Kidney epithelial cell (primary cell): ENCODE measurements at regions not wholly inside any gene's neighbourhood (a gene's known extent, or its start where the extent isn't known, plus 50 kb on each side); places are given as distances from the start of the nearest gene placed in this dataset.

Experiments
- DNase-seq: peaks from one replicate; pipeline ENCODE4 v3.0.0-alpha.2; 2010; ENCODE audit warnings: low read depth
- H3K27me3 ChIP-seq: 2 replicates; pipeline ENCODE4 v1.6.0; 2011; ENCODE audit warnings: low read length; ENCODE audit not compliant: control insufficient read depth, insufficient read depth
- H3K36me3 ChIP-seq: 2 replicates; pipeline ENCODE4 v1.5.1; 2011; ENCODE audit warnings: low read length; ENCODE audit not compliant: control insufficient read depth, insufficient read depth
- H3K4me3 ChIP-seq: 2 replicates; pipeline ENCODE4 v1.5.1; 2011; ENCODE audit warnings: low read depth, mild to moderate bottlenecking, control low read depth, low read length
- CTCF ChIP-seq: IDR thresholded peaks from 2 replicates; pipeline ENCODE4 v1.5.1; 2011; ENCODE audit warnings: mild to moderate bottlenecking, moderate library complexity, low read length, control low read depth, inconsistent platforms; ENCODE audit not compliant: insufficient read depth, poor library complexity, severe bottlenecking

- no peak overlapping the region for H3K4me3 ChIP-seq
- no peak for TF ChIP-seq CTCF
- no peaks in the 10 kb centered on the region for H3K36me3 ChIP-seq
- H3K27me3 ChIP-seq = no peaks in the 10 kb centered on the region
- no peak for DNase-seq
Observed at GRCh38 chr2:147718831-147719230, 126.0 kb upstream of the ACVR2A start.

GRCh38 chr2:147716906-147717305 lies 127.9 kb upstream of the ACVR2A start:
- Histone ChIP-seq H3K27me3 (no peaks in the 10 kb centered on the region), H3K36me3 (no peaks in the 10 kb centered on the region), H3K4me3 (no peak overlapping the region)
- DNase-seq = no peak
- TF ChIP-seq CTCF = no peak

- DNase-seq = no peak
- no peak overlapping the region for H3K4me3 ChIP-seq
- TF ChIP-seq CTCF = no peak
- H3K36me3 ChIP-seq = no peaks in the 10 kb centered on the region
- H3K27me3 ChIP-seq = no peaks in the 10 kb centered on the region
Observed at GRCh38 chr2:147715807-147716206, 129.0 kb upstream of the ACVR2A start.

- H3K4me3 ChIP-seq = no peak overlapping the region
- no peak for DNase-seq
- no peak for TF ChIP-seq CTCF
- H3K27me3 ChIP-seq = no peaks in the 10 kb centered on the region
- H3K36me3 ChIP-seq = no peaks in the 10 kb centered on the region
Observed at GRCh38 chr2:147714582-147714981, 130.2 kb upstream of the ACVR2A start.

GRCh38 chr2:147713349-147713748 lies 131.5 kb upstream of the ACVR2A start:
- Histone ChIP-seq H3K27me3 (no peaks in the 10 kb centered on the region), H3K36me3 (no peaks in the 10 kb centered on the region), H3K4me3 (no peak overlapping the region)
- DNase-seq = no peak
- TF ChIP-seq CTCF = no peak

GRCh38 chr2:147712051-147712450 lies 132.8 kb upstream of the ACVR2A start:
- TF ChIP-seq CTCF = no peak
- H3K36me3 ChIP-seq = no peaks in the 10 kb centered on the region
- DNase-seq = no peak
- H3K4me3 ChIP-seq = no peak overlapping the region
- no peaks in the 10 kb centered on the region for H3K27me3 ChIP-seq
